ENCODE measurements at regions not wholly inside any gene's neighbourhood (a gene's known extent, or its start where the extent isn't known, plus 50 kb on each side); places are given as distances from the start of the nearest gene placed in this dataset.

- TF ChIP-seq, protein P1, sequence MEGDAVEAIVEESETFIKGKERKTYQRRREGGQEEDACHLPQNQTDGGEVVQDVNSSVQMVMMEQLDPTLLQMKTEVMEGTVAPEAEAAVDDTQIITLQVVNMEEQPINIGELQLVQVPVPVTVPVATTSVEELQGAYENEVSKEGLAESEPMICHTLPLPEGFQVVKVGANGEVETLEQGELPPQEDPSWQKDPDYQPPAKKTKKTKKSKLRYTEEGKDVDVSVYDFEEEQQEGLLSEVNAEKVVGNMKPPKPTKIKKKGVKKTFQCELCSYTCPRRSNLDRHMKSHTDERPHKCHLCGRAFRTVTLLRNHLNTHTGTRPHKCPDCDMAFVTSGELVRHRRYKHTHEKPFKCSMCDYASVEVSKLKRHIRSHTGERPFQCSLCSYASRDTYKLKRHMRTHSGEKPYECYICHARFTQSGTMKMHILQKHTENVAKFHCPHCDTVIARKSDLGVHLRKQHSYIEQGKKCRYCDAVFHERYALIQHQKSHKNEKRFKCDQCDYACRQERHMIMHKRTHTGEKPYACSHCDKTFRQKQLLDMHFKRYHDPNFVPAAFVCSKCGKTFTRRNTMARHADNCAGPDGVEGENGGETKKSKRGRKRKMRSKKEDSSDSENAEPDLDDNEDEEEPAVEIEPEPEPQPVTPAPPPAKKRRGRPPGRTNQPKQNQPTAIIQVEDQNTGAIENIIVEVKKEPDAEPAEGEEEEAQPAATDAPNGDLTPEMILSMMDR (IDR thresholded peaks at IDR 0.05; ENCODE audit: low read depth, low read length, poor library complexity, severe bottlenecking): no peak
- TF ChIP-seq EZH2phosphoT487 (IDR thresholded peaks at IDR 0.05; ENCODE audit: borderline replicate concordance, low read length): no peak
Measured at GRCh38 chr3:1591327-1592028, 498.7 kb downstream of the CNTN6 start.
